ENCODE measurements at regions not wholly inside any gene's neighbourhood (a gene's known extent, or its start where the extent isn't known, plus 50 kb on each side); places are given as distances from the start of the nearest gene placed in this dataset.

DNA sequence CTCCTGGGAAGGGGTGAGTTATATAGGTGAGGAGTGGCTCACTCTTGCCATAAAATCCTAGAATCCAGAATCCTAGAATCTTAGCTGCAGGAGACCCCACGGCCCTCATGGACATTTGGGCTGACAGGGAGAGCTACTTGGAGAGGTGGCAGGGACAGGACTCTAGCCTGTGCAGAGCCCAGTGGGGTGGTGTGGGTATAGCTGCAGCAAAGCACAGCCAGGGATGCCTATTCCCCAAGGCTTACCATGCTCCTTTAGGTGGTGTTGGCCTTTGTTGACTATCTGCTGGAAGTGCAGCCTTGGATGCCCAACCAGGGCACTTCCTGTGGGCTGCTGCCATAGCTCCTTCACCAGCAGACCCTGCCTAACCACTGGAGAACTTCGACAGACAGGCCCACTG is 70.0 kb upstream of the PTPN3 start:
- in situ Hi-C loops (cut with MboI): no loop called here
- CTCF ChIA-PET (ENCODE audit: low intra/inter-chr PET ratio): no interaction called here
- no TSS peak for BruUV-seq (replicated peaks)

More for the DNA sequence above, 70.0 kb upstream of the PTPN3 start:
- Histone ChIP-seq H4K20me1 (replicated peaks; ENCODE audit: control insufficient read depth, insufficient read depth, low read length) (no peaks in the 10 kb centered on the region; the same call in 1 of the 2 replicates), H3K4me3 (no peak overlapping the region), H3K4me1 (replicated peaks in 1 of 2; ENCODE audit: control insufficient read depth in 2 of 2, insufficient read depth in 2 of 2, low read length in 2 of 2) (no peaks in the 10 kb centered on the region), H3K9me1 (ENCODE audit: control insufficient read depth, insufficient read depth, low read length) (no peaks in the 10 kb centered on the region), H3K27me3 (ENCODE audit: control insufficient read depth in 2 of 2, insufficient read depth in 2 of 2, low read length in 2 of 2) (no peaks in the 10 kb centered on the region), H3K9me3 (replicated peaks; ENCODE audit: control insufficient read depth, insufficient read depth, low read depth, low read length) (no peaks in the 10 kb centered on the region), H3K4me2 (ENCODE audit: insufficient read depth, low read length) (no peak overlapping the region), H3K79me2 (ENCODE audit: control insufficient read depth, insufficient read depth, low read length) (no peaks in the 10 kb centered on the region), H3K9ac (ENCODE audit: insufficient read depth in 1 of 2, low read depth in 2 of 2, low read length in 2 of 2) (no peak overlapping the region; a peak in 1 of 4 replicates), H3K36me3 (ENCODE audit: control insufficient read depth, insufficient read depth, low read length) (no peaks in the 10 kb centered on the region), H2AFZ (ENCODE audit: low read depth, low read length) (no peak overlapping the region), H3K27ac (ENCODE audit: extremely low read depth, low read depth, low read length) (no peak overlapping the region)
- intact Hi-C loops (cut with micrococcal nuclease): loop anchor here (10.0 kb wide), 2 partner anchors 317 to 717 kb away; no protein-coding TSS in a partner anchor
- FAIRE-seq: no peak
- POLR2A ChIA-PET: no interaction called here
- TF ChIP-seq, protein P1, sequence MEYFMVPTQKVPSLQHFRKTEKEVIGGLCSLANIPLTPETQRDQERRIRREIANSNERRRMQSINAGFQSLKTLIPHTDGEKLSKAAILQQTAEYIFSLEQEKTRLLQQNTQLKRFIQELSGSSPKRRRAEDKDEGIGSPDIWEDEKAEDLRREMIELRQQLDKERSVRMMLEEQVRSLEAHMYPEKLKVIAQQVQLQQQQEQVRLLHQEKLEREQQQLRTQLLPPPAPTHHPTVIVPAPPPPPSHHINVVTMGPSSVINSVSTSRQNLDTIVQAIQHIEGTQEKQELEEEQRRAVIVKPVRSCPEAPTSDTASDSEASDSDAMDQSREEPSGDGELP (CRISPR knock-in tag; IDR thresholded peaks at IDR 0.05; ENCODE audit: borderline replicate concordance): no peak
- TF ChIP-seq, protein P2, sequence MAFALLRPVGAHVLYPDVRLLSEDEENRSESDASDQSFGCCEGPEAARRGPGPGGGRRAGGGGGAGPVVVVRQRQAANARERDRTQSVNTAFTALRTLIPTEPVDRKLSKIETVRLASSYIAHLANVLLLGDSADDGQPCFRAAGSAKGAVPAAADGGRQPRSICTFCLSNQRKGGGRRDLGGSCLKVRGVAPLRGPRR (CRISPR knock-in tag; IDR thresholded peaks at IDR 0.05): no peak
- TF ChIP-seq FIP1L1 (IDR thresholded peaks at IDR 0.05; ENCODE audit: low read depth, low read length, poor library complexity, severe bottlenecking) (no peak), POLR3G (IDR thresholded peaks at IDR 0.05; ENCODE audit: extremely low read depth, insufficient read length, insufficient replicate concordance) (no peak), HNRNPUL1 (IDR thresholded peaks at IDR 0.05; ENCODE audit: low read length) (no peak), KDM1A (IDR thresholded peaks at IDR 0.05) (no peak)
- WGBS (ENCODE audit: insufficient coverage, low coverage, missing lambda C conversion rate): 0% methylated on average over 2 of the region's 2 CpGs
- ATAC-seq: no peak
- DNase-seq (ENCODE audit: extremely low read depth in 1 of 4, low spot score in 3 of 4): no peak
